Activated CD4-positive, CD25-positive, alpha-beta regulatory T cell treated with anti-CD3 and anti-CD28 coated beads, Interleukin-2, amount 50 U/mL, for 24 hours (primary cell): ENCODE measurements at regions not wholly inside any gene's neighbourhood (a gene's known extent, or its start where the extent isn't known, plus 50 kb on each side); places are given as distances from the start of the nearest gene placed in this dataset.

Experiments
- ATAC-seq, 2 donors: fragments of 150-1000 bp; cut with Tn5 transposase; one replicate each; pipeline ENCODE4 v1.10.0; 2021; ENCODE audit warnings: mild to moderate bottlenecking in 1 of 2, moderate library complexity in 1 of 2

DNA sequence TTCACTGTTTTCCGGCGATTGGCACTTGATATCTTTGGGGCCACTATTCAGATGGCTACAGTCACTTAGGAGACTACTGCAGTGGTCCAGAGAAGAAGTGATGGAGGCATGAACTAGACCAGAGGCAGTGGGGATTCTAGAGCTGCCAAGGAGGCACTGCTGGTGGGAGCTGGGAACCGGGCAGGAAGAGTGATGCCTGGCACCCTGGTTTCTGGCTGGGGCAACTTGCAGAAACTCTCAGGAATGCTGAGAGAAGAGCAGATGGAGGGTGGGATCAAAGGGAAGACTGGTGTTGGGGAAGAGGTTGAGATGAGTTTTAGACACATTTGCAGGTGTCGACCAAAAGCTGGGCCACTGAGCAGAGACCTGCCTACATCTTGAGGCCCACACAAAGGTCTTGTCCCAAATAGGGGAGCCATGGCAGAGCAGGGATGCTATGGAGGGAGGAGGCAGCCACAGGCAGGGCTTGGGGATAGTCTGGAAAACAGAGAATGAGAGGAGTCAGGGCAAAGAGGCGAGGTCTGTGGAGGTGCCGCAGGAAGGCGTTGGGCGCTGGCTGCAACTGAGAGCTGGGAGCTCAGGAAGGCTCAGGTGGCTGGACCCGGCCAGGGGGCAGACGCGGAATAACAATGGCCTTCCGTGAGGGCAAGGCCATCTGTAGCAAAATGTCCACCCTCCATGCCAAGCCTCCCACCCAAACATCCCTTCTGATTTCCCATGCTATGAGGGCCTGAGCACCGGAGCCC is 118.9 kb downstream of the TOMM20 start:
- ATAC-seq: no peak

DNA sequence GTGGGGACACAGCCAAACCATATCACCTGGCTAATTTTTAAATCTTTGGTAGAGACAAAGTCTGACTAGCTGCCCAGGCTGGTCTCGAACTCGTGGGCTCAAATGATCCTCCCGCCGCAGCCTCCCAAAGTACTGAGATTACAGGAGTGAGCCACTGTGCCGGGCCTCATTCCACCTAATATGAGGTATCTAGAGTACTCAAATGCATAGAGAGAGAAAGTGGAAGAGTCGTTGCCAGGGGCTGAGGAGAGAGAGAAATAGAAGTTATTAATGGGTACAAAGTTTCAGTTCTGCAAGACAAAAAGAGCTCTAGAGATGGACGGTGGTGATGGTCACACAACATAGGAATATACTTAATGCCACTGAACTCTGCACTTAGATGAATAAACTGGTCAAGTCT is 119.6 kb downstream of the TOMM20 start:
- no peak for ATAC-seq

DNA sequence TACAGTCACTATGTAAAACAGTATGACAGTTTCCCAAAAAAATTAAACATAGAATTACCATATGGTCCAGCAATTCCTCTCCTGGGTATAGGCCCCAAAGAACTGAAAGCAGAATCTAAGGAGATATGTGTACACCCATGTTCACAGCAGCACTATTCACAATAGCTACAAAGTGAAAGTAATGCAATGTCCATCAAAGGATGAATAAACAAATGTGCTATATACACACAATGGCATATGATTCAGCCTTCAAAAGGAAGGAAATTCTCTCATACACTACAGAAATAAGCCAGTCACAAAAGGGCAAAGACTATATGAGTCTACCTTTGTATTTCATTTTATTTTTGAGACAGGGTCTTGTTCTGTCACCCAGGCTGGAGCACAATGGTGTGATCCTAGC is 120.4 kb downstream of the TOMM20 start:
- ATAC-seq: no peak

DNA sequence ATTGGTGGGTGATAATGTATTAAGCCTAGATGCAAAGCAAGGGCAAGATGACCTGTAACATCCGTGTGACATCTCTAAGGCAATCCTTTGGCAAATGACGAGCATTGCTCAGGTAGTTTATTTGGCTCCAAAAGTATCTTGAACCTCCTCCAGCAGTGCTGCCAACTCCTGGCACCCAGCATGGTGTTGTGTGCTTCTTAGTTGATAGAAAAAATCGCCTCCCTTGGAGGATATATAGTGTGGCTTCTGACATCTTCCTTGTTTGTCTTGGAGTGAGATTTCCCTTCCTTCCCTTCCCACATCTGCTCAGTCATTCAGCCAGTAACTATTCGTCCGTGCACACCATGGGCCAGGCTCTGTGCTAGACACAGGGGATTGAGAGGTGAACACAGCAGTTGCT is 121.8 kb downstream of the TOMM20 start:
- no peak for ATAC-seq

DNA sequence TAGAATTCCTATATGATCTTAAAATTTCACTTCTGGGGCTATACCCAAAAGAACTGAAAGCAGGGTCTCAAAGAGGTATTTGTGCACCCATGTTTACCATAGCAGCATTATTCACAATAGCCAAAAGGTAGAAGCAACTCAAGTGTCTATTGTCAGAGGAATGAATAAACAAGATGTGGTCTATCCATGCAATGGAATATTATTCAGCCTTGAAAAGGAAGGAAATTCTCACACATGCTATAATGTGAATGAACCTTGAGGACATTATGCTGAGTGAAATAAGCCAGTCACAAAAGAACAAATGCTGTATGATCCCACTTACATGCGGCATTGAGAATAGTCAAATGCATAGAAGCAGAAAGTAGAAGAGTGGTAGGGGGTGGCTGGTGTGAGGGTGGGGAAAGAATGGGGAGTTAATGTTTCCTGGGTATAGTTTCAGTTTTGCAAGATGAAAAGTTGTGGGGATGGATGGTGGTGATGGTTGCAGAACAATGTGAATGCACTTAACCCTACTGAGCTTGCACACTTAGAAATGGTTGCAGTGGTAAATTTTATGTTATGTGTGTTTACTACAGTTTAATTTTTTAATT is 122.4 kb downstream of the TOMM20 start:
- ATAC-seq: peak; percentile 15 to 62

DNA sequence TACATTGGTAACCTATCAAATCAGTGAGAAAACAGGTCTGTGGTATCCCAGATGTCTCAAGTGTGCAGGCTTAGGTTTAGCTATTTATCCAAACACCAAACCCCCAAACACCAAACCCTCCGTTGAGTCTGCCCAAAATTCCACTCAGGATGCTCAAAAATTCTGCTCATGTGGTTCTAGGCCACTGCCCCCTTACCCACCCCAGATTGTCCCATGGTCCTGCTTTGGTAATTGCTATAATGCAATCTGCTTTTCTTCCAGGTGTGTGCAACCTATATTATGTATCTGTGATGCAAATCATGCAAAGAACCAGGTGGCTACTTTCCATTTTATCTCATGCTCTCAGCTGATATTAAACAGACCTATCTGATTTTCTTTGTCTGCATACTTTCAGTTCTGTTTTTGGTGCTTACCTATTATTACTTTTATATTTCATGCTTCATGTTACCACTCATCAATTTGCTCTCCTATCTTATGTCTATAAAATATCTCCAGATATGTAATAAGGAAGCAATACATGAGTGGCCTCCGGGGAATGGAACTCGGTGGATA is 123.7 kb downstream of the TOMM20 start:
- no peak for ATAC-seq

DNA sequence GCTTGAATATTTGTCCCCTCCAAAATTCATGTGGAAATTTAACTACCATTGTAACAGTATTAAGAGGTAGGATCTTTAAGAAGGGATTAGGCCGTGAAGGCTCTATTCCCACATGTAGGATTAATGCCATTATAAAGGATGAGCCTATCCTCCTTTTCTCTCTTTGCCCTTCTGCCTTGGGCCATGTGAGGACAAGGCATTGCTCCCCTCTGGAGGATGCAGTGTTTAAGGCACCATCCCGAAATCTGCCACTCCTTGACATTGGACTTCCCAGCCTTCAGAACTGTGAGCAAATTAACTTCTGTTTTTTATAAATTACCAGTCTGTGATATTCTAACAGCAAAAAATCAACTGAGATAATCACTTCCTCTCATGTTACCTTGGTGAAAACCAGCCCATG is 124.4 kb downstream of the TOMM20 start:
- no peak for ATAC-seq

DNA sequence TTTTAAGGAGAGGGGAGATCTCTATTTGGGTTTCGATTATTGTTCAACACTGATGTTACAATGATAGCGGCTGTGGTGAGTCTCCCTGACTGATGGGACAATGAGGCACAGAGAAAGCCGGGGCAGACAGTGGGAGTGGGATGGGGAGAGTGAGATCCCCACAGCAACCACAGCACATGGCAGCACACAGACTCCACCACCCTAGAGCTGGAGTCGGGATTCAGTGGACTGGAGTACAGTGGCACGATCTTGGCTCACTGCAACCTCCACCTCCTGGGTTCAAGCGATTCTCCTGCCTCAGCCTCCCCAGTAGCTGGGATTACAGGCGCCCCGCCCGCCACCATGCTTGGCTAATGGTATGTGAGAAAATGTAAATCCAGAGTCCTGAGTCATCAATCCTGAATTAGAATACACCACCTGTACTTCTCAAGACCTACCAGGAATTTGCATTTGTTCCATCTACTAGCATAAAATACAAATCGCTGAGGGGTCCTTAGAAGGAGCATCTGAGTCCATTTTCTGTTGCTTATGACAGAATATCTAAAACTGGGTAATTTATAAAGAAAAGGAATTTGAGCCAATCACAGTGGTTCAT is 125.8 kb downstream of the TOMM20 start:
- no peak for ATAC-seq

DNA sequence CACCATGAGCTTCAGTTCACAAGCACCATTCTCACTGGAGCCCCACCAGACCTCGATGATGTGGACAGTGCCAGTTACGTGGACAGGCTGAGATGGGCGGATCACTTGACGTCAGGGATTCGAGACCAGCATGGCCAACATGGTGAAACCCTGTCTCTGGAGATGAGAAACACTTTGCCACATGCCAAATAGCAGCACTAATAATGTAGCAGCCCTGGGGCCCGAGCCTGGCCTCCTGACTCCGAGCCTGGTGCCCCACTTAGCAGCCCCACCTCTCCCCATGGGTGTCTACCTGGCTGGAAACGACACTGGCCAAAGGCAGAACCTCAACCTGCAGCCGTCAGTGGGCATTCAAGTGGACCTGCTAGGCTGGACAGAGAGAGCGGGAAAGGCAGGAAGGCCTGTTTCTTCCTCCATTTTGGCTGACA is 129.1 kb downstream of the TOMM20 start:
- no peak for ATAC-seq

DNA sequence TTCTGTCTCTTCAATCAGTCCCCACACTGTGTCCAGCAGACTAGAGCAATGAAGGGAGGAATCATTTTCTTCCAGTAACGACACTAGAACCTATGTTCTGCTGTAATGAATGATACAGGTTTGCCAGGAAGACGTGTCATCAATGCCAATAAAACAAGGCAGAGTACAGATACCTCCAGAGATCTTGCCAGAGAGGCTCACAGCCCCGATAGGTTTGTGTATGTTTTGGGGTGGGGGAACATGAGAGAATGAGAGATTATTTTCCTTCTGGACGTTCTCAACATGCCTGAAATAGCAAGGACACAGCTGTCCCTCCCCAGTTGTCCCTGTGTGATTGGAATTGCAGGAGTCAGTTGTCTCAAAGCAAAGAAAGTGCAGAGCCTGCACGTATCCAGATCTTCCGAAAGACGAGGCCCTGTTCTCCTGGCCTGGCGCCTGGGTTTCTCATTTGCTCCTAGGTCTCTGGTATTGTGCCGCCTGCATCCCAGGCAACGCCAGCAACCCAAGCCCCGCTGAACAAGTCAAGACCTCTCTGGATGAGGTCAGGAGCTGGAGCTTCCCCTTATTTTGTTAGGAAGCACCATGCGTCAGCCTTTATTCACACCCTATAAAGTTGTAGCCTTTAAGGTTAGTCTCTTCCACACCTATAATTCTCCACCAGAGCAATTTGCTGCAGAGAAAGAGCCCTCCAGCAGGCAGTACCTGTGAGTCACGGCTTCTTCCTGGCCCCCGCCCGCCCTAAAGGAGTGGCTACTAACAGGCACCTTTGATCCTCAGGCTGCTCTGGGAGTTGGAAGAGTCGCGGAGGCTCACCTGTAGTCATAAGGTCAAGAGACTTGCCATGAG is 130.5 kb downstream of the TOMM20 start:
- no peak for ATAC-seq

DNA sequence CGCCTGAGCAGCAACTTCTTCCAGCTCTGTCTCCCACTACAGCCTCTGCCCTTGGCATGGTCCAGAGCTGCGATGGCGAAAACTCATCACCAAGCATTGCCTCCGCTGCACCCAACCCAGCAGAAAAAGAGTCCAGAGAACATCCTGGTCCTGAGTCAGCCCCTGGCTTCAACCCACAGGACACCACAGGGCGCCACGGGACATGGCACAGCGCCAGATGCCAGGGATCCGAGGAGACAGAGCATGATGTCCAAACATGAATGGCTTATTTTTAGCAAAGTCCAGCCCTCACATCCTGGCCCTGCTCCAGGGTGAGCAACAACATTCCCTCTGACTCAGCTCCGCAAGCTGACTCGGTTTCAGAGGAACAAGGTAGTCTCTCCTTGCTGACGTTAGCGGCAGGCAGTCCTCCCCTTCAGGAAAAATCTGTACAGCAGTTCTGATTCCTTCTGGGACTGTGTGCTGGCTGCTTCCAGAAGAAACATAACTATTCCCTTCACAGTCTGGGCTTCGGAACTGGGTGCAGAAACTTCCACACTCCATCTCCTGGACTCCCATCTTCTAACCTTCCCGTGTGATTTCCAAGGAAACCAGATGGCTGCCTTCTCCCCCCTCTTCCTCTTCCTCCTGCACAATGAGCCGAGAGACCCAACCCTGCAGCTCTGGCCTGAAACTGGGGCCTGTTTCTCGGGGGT is 131.3 kb downstream of the TOMM20 start:
- ATAC-seq: no peak

DNA sequence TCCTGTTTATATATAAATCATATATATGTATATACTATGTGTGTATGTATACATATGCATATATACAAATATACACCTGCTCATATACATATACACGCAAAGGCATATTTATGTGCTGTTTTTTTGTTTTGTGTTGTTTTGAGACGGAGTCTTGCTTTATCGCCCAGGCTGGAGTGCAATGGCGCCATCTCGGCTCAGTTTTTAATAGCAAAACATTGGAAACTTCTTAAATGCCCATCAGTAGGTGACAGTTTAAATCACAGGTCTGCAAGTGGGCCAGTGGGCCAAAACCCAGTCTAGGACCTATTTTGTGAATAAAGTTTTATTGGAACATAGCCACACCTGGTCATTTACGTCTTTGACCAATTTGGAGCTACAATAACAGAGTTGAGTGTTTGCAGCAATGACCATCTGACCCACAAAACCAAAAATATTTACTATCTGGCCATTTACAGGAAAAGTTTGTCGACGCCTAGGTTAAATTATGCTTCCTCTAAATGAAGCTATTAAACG is 132.3 kb downstream of the TOMM20 start:
- ATAC-seq: no peak

DNA sequence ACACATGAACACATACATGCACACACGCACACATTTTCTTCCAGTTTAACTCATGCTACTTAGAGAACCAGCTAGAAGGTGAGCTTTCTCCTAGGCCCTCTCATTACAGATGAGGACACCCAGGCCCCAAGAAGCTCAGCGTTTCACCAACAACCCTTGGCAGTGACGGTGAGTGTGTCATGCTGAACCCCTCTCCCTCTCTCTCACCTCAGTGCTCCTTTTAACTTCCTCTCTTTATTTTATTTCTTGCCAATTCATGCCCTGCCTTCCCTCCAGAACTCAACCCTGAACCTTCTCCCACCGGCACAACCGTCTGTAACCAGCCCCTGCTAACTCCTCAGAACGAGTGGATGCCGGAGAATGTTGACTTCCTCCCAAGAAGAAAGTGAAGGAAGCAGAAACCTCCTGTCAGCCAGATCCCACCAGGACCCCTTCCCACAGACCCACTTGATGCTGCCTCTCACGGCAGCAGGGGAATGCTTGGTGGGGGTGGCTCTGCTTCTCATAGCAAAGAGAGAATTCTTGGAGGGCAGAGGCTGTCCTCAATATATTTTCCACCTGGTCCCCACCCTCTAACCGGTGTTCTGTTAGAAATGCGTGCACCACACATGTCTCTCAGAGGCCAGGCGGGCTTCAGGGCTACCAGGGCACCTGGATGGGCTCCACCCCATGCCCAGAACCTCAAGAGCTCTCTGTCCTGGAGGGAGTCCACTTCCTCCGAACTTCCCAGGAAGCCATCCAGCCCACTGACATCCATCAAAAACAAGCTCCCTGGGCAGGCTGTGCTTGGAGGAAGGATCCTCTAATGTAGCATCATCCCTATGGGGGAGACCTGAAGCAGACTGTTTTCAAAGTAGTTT is 134.0 kb downstream of the TOMM20 start:
- ATAC-seq: no peak

DNA sequence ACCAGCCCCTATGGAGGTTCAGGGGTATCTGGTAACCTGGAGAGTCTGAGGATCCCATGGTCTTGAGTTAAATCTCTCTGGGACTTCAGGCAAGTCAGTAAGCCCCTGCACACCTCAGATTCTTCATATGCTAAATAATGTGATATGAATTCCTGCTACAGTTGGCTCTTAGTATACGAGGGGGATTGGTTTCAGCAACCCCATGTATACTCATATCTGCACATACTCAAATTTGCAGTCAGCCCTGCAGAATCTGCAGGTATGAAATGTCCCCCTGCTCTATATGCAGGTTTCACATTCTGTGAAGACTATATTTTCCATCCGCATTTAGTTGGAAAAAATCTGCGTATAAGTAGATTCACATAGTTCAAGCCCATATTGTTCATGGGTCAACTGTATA is 136.6 kb downstream of the TOMM20 start:
- ATAC-seq: no peak

DNA sequence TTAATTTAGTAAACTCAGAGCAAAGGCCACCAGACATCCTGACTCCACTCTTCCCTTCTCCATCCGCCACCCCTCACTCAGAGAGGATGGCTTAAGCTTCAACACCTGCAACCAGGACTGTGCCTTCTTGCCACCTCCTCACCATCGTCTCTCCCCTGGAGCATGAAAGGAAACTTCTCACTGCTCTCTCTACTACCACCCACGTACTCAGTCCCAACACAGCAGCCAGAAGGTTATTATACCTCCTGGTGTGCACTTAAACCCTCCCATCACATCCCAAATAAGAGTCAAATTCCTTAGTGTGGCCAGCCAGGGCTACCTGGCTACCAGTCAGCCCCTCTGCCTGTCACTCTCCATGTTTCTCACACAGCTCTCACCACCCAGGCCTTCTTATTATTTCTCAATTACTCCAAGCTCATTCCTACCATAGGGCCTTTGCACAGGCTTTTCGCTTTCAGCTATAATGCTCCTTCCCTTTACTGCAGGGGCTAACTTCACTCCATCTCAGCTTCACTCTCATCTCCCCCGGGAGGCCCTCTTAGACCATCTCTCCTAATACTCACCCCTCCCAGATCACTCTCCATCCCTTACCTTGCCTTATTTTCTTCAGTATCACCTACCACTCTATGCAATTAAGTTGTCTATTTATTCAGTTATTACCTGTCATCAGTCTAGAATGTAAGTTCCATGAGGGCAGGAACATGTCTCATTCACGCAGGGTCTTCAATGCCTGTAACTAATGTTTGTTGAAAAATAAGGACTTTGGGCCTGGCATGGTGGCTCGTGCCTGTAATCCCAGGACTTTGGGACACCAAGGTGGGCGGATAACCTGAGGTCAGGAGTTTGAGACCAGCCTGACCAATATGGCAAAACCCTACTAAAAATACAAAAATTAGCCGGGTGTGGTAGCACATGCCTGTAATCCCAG is 137.5 kb downstream of the TOMM20 start:
- ATAC-seq: no peak

DNA sequence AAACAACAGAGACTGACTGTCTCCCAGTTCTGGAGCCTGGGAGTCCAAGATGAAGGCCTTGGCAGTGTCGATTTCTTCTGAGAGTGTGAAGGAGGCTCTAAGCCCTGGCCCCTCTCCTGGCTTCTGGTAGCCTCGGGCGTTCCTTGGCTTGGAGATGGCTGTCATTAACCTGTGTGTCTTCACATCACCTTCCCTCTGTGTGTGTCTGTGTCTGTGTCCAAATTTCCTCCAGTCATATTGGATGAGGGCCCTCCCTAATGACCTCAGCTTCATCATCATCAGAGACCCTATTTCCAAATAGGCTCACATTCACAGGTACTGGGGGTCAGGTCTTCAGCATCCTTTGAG is 138.3 kb downstream of the TOMM20 start:
- ATAC-seq: no peak

DNA sequence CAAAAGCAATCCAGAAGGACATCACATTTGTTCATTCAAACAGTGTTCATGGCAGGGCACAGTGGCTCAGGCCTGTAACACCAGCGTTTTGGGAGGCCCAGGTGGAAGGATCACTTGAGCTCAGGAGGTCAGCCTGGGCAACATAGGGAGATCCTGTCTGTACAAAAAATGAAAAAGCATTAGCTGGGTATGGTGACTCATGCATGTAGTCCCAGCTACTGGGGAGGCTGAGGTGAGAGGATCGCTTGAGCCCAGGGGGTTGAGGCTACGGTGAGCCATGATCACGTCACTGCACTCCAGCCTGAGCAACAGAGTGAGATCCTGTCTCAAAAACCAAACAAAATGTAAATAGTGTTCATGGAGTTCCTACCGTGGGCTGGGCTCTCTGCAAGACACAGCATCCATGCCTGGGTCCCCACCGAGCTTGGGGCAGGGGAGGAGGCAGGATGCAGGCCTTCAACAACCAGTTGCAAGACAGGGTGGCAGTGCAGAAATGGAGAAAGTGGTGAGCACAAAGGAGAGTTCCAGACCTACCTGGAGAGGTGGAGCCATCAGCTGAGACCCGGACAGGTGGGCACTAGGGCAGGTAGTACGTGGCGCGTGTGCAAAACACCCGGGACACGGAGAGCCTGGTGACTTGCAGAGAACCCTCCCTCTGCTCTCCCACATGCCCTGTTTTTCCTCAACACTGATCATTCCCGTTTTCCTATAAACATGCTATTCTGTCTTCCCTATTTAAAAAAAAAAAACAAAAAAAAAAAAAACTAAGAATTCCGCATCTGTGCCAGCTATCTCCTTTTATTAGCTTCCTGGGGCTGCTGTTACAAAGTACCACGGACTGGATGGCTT is 138.9 kb downstream of the TOMM20 start:
- peak; percentile 8 to 11 for ATAC-seq

DNA sequence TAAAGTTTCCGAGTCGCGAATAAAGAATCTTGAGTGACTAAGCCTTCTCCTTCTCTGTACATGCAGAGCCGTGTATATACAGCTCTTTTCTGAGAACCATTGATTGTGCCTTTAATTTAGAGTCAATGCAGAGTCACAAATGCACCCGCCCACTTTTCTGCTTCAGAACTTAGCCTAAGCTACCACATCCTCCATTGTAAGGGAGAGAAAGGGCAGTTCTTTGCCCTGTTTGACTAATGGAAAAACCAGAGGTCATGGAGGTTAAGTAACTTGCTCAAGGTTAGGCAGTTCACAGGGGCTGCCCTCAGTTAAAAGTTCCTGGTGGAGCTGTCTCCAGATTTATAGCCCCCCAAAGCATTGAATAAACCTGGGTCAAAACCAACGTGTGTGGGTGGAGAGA is 139.6 kb downstream of the TOMM20 start:
- ATAC-seq: peak; percentile 89 to 93

DNA sequence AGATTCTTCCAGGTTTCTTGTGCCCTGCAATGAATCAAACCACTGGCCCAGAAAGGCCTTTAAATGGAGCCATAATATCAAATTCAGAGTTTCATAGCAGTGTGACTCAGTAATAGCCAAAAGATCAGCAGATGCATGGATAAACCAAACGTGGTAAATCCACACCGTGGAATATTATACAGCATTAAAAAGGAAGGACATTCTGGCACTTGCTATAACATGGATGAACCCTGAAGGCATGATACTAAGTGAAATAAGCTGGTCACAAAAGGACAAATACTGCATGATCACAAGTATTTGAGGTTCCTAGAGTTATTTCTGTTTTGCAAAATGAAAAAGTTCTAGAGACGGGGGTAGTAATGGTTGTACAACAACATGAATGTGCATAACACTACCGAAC is 140.1 kb downstream of the TOMM20 start:
- ATAC-seq: no peak
